HK-2 (cell line): ENCODE measurements at regions not wholly inside any gene's neighbourhood (a gene's known extent, or its start where the extent isn't known, plus 50 kb on each side); places are given as distances from the start of the nearest gene placed in this dataset.

ENCODE experiments used
- DNase-seq: peaks from one replicate; pipeline ENCODE4 v3.0.0-alpha.2; 2018; ENCODE audit not compliant: unreplicated experiment

GRCh38 chr12:87163122-87163521, 866.1 kb downstream of the C12orf50 start:
- no peak for DNase-seq

- no peak for DNase-seq
Observed at GRCh38 chr12:87160848-87161601, 868.2 kb downstream of the C12orf50 start.

- DNase-seq, result peak; percentile 58
Observed at GRCh38 chr12:87157791-87158190, 871.4 kb downstream of the C12orf50 start.

- DNase-seq, result no peak
Observed at GRCh38 chr12:87155621-87156020, 873.6 kb downstream of the C12orf50 start.

GRCh38 chr12:87152841-87153528, 876.2 kb downstream of the C12orf50 start:
- no peak for DNase-seq

- no peak for DNase-seq
Observed at GRCh38 chr12:87152075-87152474, 877.1 kb downstream of the C12orf50 start.

- DNase-seq, result no peak
Observed at GRCh38 chr12:87150969-87151662, 878.1 kb downstream of the C12orf50 start.

- DNase-seq, result no peak
Observed at GRCh38 chr12:87142342-87142741, 886.2 kb upstream of the MGAT4C start.

- no peak for DNase-seq
Observed at GRCh38 chr12:87141091-87141490, 884.9 kb upstream of the MGAT4C start.

- DNase-seq, result no peak
Observed at GRCh38 chr12:87140262-87140661, 884.1 kb upstream of the MGAT4C start.

GRCh38 chr12:87137220-87137619, 881.0 kb upstream of the MGAT4C start:
- DNase-seq, result no peak

- no peak for DNase-seq
Observed at GRCh38 chr12:87136330-87136976, 880.3 kb upstream of the MGAT4C start.

GRCh38 chr12:87127272-87127671, 871.1 kb upstream of the MGAT4C start:
- no peak for DNase-seq

GRCh38 chr12:87121896-87122295, 865.7 kb upstream of the MGAT4C start:
- DNase-seq, result no peak

- no peak for DNase-seq
Observed at GRCh38 chr12:87120440-87120839, 864.2 kb upstream of the MGAT4C start.

- DNase-seq, result no peak
Observed at GRCh38 chr12:87119713-87120112, 863.5 kb upstream of the MGAT4C start.

GRCh38 chr12:87117526-87117925, 861.3 kb upstream of the MGAT4C start:
- no peak for DNase-seq

- DNase-seq, result no peak
Observed at GRCh38 chr12:87116780-87117179, 860.6 kb upstream of the MGAT4C start.

- no peak for DNase-seq
Observed at GRCh38 chr12:87112571-87113345, 856.6 kb upstream of the MGAT4C start.

GRCh38 chr12:87107766-87108165, 851.6 kb upstream of the MGAT4C start:
- DNase-seq, result no peak

GRCh38 chr12:87107270-87107669, 851.1 kb upstream of the MGAT4C start:
- no peak for DNase-seq
